ENCODE measurements at regions not wholly inside any gene's neighbourhood (a gene's known extent, or its start where the extent isn't known, plus 50 kb on each side); places are given as distances from the start of the nearest gene placed in this dataset.

DNA sequence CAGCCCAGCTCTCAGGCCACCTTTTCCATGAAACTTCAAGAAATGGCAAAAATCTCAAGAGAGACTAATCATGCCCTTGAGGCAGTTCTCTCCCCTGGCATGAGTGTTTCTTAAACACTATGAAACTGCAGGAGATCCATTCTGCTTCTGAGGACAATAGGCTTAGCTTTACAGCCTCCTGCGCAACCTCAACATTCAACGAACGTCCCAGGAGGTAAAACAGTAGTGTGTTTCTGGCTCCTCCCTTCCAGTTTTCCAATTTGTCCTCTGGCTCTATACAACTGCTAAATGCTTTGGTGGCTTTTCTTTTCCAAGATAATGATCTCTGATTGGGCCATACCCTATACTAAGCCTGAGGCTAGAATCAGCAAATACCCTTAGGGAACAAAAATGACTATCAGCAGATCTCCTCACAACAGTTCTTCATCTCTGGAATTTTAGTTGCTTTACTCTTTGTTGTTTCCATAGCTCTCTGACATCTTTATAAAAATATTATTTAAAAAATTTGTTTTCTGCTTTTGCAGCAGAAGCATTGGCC is 87.0 kb upstream of the FAT1 start:
- POLR2A ChIA-PET, result no interaction called here
- peak; percentile 20; the same call in 1 of the 2 replicates for TF ChIP-seq CTBP1 (IDR thresholded peaks at IDR 0.05; ENCODE audit: borderline replicate concordance)
- no peak for TF ChIP-seq L3MBTL2 (conservative IDR thresholded peaks at IDR 0.05)
- CTCF ChIA-PET, result interaction anchor here (0.6 kb wide), 1 partner anchor 157 kb away, joined by 4 read pairs; no protein-coding TSS in a partner anchor
- no peak for DNase-seq (ENCODE audit: extremely low spot score)

DNA sequence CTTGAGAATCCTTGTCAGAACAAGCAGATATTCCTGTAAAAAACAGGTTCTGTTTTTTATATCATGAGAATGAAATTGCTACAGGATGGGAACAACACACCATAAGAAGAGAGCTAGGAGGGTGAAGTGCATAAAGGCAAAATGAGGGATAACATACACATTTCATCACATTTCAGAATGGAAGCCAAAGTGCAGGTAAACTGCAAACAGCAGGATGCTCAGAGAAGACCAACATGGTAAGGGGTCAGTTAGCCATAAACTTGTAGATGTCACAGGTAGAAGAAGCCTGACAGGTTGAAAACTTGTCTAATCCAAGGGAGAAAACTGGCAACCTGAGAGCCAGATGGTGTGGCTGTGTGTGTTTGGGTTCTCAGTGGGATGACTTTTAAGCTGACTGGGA is 88.9 kb upstream of the FAT1 start:
- ChIA-PET POLR2A (no interaction called here), CTCF (no interaction called here)
- TF ChIP-seq ELF4 (IDR thresholded peaks at IDR 0.05) (no peak), CTBP1 (IDR thresholded peaks at IDR 0.05; ENCODE audit: borderline replicate concordance) (no peak), LEF1 (IDR thresholded peaks at IDR 0.05; ENCODE audit: borderline replicate concordance) (no peak), ARNT (IDR thresholded peaks at IDR 0.05) (no peak), SP1 (IDR thresholded peaks at IDR 0.05) (no peak), FOXA1 (IDR thresholded peaks at IDR 0.05) (no peak), BHLHE40 (IDR thresholded peaks at IDR 0.05; ENCODE audit: borderline replicate concordance) (no peak), HDGF (IDR thresholded peaks at IDR 0.05; ENCODE audit: borderline replicate concordance) (no peak), FOXK2 (IDR thresholded peaks at IDR 0.05) (no peak), SUZ12 (IDR thresholded peaks at IDR 0.05) (no peak), NFRKB (IDR thresholded peaks at IDR 0.05) (no peak), TARDBP (IDR thresholded peaks at IDR 0.05) (no peak), ZNF384 (IDR thresholded peaks at IDR 0.05) (no peak), FOXM1 (IDR thresholded peaks at IDR 0.05; ENCODE audit: borderline replicate concordance) (no peak)
- TF ChIP-seq, protein P1, sequence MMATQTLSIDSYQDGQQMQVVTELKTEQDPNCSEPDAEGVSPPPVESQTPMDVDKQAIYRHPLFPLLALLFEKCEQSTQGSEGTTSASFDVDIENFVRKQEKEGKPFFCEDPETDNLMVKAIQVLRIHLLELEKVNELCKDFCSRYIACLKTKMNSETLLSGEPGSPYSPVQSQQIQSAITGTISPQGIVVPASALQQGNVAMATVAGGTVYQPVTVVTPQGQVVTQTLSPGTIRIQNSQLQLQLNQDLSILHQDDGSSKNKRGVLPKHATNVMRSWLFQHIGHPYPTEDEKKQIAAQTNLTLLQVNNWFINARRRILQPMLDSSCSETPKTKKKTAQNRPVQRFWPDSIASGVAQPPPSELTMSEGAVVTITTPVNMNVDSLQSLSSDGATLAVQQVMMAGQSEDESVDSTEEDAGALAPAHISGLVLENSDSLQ (IDR thresholded peaks at IDR 0.05), result no peak
- no peak for DNase-seq (ENCODE audit: extremely low spot score)

DNA sequence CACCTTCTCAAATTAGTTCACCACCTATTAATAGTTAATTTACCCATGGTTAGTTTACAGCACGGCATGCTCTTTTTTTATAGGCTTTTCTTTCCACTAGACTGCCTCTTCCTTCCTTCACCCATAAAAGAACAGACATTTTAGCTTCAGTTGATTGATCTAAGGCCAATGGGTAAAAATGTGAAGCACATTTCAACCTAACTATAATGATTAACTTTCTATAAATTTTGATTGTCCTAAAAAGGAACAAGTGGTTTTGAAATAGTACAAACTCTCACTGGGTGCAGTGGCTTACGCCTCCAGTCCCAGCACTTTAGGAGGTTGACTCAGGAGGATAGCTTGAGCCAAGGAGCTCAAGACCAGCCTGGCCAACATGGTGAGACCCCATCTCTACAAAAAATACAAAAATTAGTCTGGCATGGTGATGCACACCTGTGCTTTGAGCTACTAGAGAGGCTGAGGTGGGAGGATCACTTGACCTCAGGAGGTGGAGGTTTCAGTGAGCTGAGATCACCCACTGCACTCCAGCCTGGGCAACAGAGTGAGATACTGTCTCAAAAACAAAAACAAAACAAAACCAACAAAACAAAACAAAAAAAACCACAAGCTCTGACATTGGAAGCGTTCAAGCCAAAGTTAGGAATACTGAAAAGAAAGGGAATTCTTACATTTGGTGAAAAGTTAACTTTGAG is 89.9 kb upstream of the FAT1 start:
- no peak for DNase-seq (ENCODE audit: extremely low spot score)
- CTCF ChIA-PET, result interaction anchor here (1.2 kb wide), 1 partner anchor 29 kb away, joined by 3 read pairs; no protein-coding TSS in a partner anchor
- TF ChIP-seq L3MBTL2 (conservative IDR thresholded peaks at IDR 0.05) (no peak), FOXM1 (IDR thresholded peaks at IDR 0.05; ENCODE audit: borderline replicate concordance) (no peak), ARNT (IDR thresholded peaks at IDR 0.05) (no peak), LEF1 (IDR thresholded peaks at IDR 0.05; ENCODE audit: borderline replicate concordance) (no peak), BHLHE40 (IDR thresholded peaks at IDR 0.05; ENCODE audit: borderline replicate concordance) (no peak), CTBP1 (IDR thresholded peaks at IDR 0.05; ENCODE audit: borderline replicate concordance) (no peak), HDGF (IDR thresholded peaks at IDR 0.05; ENCODE audit: borderline replicate concordance) (no peak), ZNF384 (IDR thresholded peaks at IDR 0.05) (no peak), NFRKB (IDR thresholded peaks at IDR 0.05) (no peak), SP1 (IDR thresholded peaks at IDR 0.05) (no peak)
- TF ChIP-seq, protein P1 (IDR thresholded peaks at IDR 0.05), result no peak
- POLR2A ChIA-PET, result no interaction called here

DNA sequence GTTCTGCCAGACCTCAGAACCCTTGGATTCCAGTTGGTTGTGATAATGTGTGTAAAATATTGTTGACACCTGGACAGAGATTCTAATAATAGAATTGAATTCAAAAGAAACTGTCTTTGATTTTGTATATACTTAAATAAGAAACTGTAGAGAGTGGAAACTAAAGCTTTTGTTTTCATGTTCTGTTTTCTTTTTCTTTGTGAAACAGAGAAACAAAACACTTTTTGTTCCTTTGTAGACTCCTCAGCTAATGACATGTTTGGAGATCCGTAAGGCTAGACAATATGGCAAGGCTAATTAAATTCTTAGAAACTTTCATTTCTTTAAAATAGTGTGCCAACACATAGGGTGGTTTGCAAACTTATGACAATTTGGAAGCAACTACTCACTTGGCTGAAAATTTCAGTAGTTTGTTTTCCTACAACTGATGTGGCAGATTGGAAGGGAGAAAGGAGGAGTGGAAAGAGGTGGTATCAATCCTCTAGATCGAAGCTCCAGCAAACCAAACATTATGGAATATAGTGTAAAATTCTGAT is 90.9 kb upstream of the FAT1 start:
- TF ChIP-seq FOXA1 (IDR thresholded peaks at IDR 0.05) (no peak), LEF1 (IDR thresholded peaks at IDR 0.05; ENCODE audit: borderline replicate concordance) (no peak), CTBP1 (IDR thresholded peaks at IDR 0.05; ENCODE audit: borderline replicate concordance) (no peak), FOXM1 (IDR thresholded peaks at IDR 0.05; ENCODE audit: borderline replicate concordance) (no peak), SP1 (IDR thresholded peaks at IDR 0.05) (no peak), ARNT (IDR thresholded peaks at IDR 0.05) (no peak), SUZ12 (IDR thresholded peaks at IDR 0.05) (no peak), ZNF384 (IDR thresholded peaks at IDR 0.05) (no peak), HDGF (IDR thresholded peaks at IDR 0.05; ENCODE audit: borderline replicate concordance) (no peak), ELF4 (IDR thresholded peaks at IDR 0.05) (no peak), BHLHE40 (IDR thresholded peaks at IDR 0.05; ENCODE audit: borderline replicate concordance) (no peak), NFRKB (IDR thresholded peaks at IDR 0.05) (no peak), FOXK2 (IDR thresholded peaks at IDR 0.05) (no peak), TARDBP (IDR thresholded peaks at IDR 0.05) (no peak)
- TF ChIP-seq, protein P1 (IDR thresholded peaks at IDR 0.05), result no peak
- ChIA-PET POLR2A (no interaction called here), CTCF (interaction anchor here (1.2 kb wide), 1 partner anchor 30 kb away, joined by 3 read pairs; no protein-coding TSS in a partner anchor)
- DNase-seq (ENCODE audit: extremely low spot score), result no peak

DNA sequence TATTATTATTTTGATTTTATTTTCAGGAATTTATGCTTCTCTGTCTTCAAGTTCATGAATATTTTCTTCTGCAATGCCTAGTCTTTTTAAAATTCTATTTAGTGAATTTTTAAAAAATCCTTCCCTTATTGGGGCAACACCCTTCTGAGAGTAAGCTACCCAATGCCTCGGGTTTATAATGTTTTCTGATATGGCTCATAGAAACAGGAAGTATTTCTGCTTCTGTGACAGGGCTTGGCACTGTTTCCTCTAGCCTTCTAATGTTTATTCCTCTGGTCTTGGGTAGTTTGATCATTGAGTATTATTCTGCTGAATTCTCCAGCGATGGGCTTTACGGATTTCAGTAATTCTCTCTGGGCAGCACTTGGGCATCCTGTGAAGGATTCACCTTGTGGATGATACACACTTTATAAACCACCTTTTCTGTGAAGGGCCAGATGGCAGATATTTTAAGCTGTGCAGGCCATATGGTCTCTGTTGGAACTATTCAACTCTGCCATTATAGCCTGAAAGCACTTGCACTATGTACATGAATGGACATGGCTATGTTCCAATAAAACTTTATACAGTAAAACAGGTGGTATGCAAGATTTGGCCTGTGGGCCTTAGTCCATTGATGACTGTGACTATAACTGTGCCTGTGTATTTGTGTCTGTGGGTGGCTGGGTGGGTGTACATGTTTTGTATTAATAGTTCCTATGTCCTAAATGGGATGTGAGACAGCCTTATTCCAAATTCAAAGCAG is 95.9 kb upstream of the FAT1 start:
- no peak for DNase-seq (ENCODE audit: extremely low spot score)
- CTCF ChIA-PET, result interaction anchor here (0.6 kb wide), 1 partner anchor 10 kb away, joined by 3 read pairs; no protein-coding TSS in a partner anchor
- no peak for TF ChIP-seq SUZ12 (IDR thresholded peaks at IDR 0.05)
- TF ChIP-seq FOXA1 (IDR thresholded peaks at IDR 0.05), result no peak
- TF ChIP-seq SP1 (IDR thresholded peaks at IDR 0.05), result no peak
- no peak for TF ChIP-seq ELF4 (IDR thresholded peaks at IDR 0.05)
- no peak for TF ChIP-seq LEF1 (IDR thresholded peaks at IDR 0.05; ENCODE audit: borderline replicate concordance)
- TF ChIP-seq HDGF (IDR thresholded peaks at IDR 0.05; ENCODE audit: borderline replicate concordance), result no peak
- no peak for TF ChIP-seq FOXK2 (IDR thresholded peaks at IDR 0.05)
- no peak for TF ChIP-seq FOXM1 (IDR thresholded peaks at IDR 0.05; ENCODE audit: borderline replicate concordance)
- no peak for TF ChIP-seq ARNT (IDR thresholded peaks at IDR 0.05)
- TF ChIP-seq TARDBP (IDR thresholded peaks at IDR 0.05), result no peak
- no peak for TF ChIP-seq L3MBTL2 (conservative IDR thresholded peaks at IDR 0.05)
- TF ChIP-seq, protein P1 (IDR thresholded peaks at IDR 0.05), result no peak
- no peak for TF ChIP-seq CTBP1 (IDR thresholded peaks at IDR 0.05; ENCODE audit: borderline replicate concordance)
- no peak for TF ChIP-seq ZNF384 (IDR thresholded peaks at IDR 0.05)
- TF ChIP-seq NFRKB (IDR thresholded peaks at IDR 0.05), result no peak
- TF ChIP-seq BHLHE40 (IDR thresholded peaks at IDR 0.05; ENCODE audit: borderline replicate concordance), result no peak
- POLR2A ChIA-PET, result no interaction called here
